SW 1271 (cell line): ENCODE measurements at regions not wholly inside any gene's neighbourhood (a gene's known extent, or its start where the extent isn't known, plus 50 kb on each side); places are given as distances from the start of the nearest gene placed in this dataset.

Experiments
- DNase-seq, 2 experiments: peaks; one replicate each; lab custom pipeline; 2025; lab: John Stamatoyannopoulos, UW

- DNase-seq, result no peak
These were observed 560.8 kb upstream of the RGMA start for GRCh38 chr15:93649691-93650235.

DNA sequence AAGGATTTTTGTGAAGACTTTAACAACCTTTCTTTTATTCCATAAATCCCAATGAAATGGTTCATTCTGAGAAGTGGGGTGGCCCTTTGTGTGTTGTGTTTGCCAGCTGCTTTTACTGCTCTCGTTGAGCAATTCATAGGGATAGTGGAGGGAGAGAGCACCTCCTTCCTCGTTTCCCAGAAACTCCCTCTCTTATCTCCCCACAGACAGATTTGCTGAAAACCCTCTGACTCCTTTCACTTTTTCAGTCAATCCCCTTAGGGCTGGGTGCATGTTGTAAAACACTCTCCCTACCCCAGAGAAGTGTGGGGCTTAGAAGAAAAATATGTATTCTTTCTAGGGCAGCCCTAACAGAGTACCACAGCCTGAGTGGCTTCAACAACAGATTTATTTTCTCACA is 557.2 kb upstream of the RGMA start:
- no peak for DNase-seq

DNA sequence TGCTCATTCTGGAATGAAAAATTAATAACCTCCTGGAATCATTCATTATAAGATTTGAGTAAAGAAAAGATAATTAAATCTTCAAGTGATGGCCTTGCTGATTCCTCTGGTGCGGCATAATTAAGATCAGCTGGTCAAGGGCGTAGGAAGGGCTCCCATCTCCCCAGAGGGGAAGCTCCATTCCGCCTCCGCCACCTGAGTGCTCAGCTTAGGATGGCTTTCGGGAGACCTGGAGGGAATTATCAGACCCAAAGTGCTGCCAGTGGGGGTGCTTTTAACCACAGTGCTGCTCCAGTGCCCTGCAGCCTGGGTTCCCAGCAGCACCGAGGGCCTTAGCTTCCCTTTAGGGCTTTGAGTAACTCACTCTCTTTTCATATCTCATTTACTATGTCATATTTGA is 556.6 kb upstream of the RGMA start:
- DNase-seq, result no peak

DNA sequence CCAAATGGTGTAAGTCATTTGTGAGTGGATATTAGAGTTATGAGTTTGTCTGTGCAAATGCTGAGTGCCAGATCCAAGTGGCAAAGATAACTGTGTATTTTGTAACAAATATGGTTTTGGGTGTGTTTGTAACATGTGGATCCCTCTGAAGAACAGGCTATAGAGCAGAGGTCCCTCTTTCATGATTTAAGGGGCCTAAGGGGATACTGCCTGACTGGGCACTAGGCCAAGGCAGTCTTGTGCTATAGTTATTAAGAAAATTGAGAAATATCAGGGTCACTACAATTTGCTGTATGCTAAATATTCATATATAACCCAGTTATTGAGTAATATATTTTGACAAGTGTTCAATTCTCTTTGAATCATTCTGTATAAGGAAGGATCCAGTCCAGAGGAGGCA is 555.6 kb upstream of the RGMA start:
- DNase-seq, result no peak

- DNase-seq, result no peak
These were observed 551.5 kb upstream of the RGMA start for GRCh38 chr15:93640411-93640962.

DNA sequence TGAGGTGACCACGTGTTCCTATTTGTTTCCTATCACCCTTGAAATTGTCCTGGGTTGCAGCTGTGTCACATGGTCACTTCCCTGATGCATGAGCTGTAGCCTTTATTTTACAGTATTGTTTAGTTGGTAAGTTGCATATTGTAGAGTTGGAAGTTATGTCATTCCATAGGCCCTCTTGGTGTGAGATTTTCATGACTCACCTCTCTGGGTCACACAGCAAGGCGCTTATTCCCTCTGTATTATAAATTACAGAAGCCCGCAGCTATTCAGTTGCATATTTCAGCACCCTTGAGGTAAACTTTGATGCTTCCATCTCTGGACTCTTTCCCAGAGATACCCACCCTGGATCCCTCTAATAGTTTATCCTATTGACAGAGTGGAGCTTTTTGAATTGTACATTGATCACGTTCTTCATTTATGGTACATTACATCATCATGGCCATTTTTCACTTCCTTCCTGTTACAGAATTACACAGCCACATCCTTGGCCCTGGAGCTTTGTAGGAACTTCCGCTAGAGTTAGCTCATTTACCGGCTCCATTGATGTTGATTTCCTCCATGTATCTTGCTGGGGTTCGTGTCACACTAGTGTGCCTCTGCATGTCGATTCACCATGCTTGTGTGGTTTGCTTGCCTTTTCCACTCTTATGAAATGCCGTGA is 543.1 kb upstream of the RGMA start:
- no peak for DNase-seq

- no peak for DNase-seq
These were observed 530.6 kb upstream of the RGMA start for GRCh38 chr15:93619597-93619996.

GRCh38 chr15:93617443-93617842 is 528.4 kb upstream of the RGMA start:
- no peak for DNase-seq

GRCh38 chr15:93614386-93615104 is 525.5 kb upstream of the RGMA start:
- no peak for DNase-seq

GRCh38 chr15:93613386-93613785 is 524.4 kb upstream of the RGMA start:
- no peak for DNase-seq

- no peak for DNase-seq
These were observed 523.9 kb upstream of the RGMA start for GRCh38 chr15:93612953-93613352.

GRCh38 chr15:93610944-93611343 is 521.9 kb upstream of the RGMA start:
- no peak for DNase-seq

DNA sequence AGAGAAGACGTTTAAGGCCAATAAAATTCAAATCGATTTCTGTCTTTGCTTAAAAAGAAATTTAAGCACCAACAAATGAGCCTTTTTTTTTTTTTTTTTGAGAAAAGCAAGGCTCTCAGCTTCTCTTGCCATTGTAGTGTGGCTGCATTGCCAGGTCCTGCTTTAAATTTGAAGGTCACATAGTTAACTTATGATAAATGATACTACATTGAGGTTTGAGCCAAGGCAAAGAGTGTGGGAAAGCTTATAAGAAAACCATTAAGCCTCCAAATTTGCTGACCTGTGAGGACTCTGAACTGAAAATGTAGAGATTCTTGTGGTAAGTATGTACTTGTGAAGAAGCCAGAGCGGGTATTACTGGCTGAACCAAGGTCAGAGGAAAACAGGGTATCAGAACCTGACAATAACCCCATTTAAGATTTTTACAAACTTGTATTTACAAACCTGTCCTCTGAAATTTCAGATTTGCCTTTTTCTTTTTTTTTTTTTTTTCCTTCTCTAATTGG is 519.7 kb upstream of the RGMA start:
- DNase-seq, result no peak

- DNase-seq, result no peak
These were observed 514.5 kb upstream of the RGMA start for GRCh38 chr15:93603550-93603949.

DNA sequence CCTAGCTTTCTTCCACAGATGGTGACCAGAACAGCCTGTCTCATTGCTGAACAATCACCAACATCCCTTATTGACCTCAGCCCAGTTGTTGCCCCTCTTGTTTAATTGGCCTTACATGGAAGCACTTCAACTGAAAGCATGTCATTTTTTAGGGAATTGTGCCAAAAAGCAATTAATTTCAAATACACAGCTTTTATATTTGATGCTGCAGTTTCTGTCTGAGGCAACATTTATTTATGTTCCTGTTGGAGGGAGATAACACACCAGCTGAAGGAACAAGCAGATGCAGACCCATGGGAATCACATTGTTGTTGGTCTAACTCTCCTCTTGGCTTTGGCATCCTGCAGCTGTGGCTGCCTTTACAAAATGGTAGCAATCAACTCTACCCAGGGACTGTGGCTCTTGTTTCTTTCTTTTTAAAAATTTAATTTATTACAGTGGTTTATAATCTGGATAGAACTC is 498.1 kb upstream of the RGMA start:
- DNase-seq, result no peak

- no peak for DNase-seq
These were observed 496.0 kb upstream of the RGMA start for GRCh38 chr15:93585012-93585411.

GRCh38 chr15:93583968-93584367 is 495.0 kb upstream of the RGMA start:
- no peak for DNase-seq

- no peak for DNase-seq
These were observed 494.5 kb upstream of the RGMA start for GRCh38 chr15:93583552-93583951.

- no peak for DNase-seq
These were observed 481.5 kb upstream of the RGMA start for GRCh38 chr15:93570527-93570926.

- DNase-seq, result no peak
These were observed 477.8 kb upstream of the RGMA start for GRCh38 chr15:93566762-93567161.

DNA sequence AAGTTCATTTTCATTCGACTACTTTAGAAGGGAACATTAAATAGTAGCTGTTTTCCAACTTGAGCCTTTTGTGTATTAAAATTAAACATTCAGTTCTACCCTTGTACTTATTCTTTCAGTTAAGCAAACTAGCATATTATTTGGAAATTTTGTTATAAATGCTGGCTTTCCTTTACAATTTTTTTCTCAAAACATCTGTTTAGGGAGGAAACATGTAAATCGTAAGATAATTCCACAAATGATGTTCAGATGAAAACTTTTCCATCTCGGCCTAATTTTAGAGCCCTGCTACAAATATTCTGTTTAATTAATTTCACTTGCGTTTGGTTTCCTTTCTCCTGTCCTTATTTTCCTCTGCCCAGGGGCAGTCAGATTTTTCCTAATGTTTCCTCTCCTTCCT is 476.2 kb upstream of the RGMA start:
- no peak for DNase-seq

DNA sequence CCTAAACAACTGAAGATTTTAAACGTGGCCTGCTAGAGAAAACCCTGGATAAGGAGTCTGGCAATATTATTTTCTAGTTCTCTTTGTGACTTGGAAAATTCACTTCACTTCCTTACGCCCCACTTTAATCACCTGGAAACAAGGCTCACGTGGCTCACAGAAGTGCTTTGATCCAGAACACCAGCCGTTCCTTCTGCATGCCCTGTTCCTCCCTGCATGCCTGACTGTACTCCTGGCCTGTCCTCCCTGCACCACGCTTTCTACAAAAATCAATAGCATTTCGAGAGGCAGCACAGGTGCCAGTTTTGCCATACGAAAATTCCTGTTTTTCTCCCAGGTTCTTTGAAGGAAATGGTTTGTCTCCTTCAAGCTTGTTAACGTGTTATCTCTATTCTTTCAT is 474.2 kb upstream of the RGMA start:
- no peak for DNase-seq
